WTC11 (cell line): ENCODE measurements at regions not wholly inside any gene's neighbourhood (a gene's known extent, or its start where the extent isn't known, plus 50 kb on each side); places are given as distances from the start of the nearest gene placed in this dataset.

ENCODE experiments used
- ATAC-seq: fragments of 200-7000 bp; cut with Tn5 transposase; 2 replicates; pipeline ENCODE4 v1.10.0; 2021; ENCODE audit warnings: mild to moderate bottlenecking, moderate library complexity
- CTCF ChIA-PET: fragments of 300-600 bp; sonication (Branson Sonifier 250); formaldehyde crosslinking; loops from one replicate; lab custom pipeline; 2021; ENCODE audit warnings: antibody characterized with exemption; lab: Charles Lee
- POLR2A ChIA-PET: fragments of 350-600 bp; sonication (Branson Sonifier 250); formaldehyde crosslinking; loops from one replicate; lab custom pipeline; 2021; ENCODE audit warnings: antibody characterized with exemption; lab: Charles Lee
- DNase-seq: peaks from one replicate; pipeline ENCODE4 v3.0.0; 2021; ENCODE audit warnings: low spot score
- H3K27ac Mint-ChIP-seq: 2 replicates; pipeline ENCODE4 v1.8.0; 2021; ENCODE audit warnings: mixed read lengths
- H3K27me3 Mint-ChIP-seq: 2 replicates; pipeline ENCODE4 v1.8.0; 2021; ENCODE audit warnings: low read depth, mild to moderate bottlenecking, moderate library complexity, mixed read lengths
- H3K36me3 Mint-ChIP-seq: 2 replicates; pipeline ENCODE4 v1.8.0; 2021; ENCODE audit warnings: mixed read lengths
- H3K4me1 Mint-ChIP-seq: 2 replicates; pipeline ENCODE4 v1.8.0; 2022; ENCODE audit warnings: mixed read lengths
- H3K4me3 Mint-ChIP-seq: 2 replicates; pipeline ENCODE4 v1.8.0; 2021; ENCODE audit warnings: mild to moderate bottlenecking, moderate library complexity, mixed read lengths
- H3K9me3 Mint-ChIP-seq: 2 replicates; pipeline ENCODE4 v1.8.0; 2021; ENCODE audit warnings: mixed read lengths
- ATF3 ChIP-seq: sonication (generic); formaldehyde crosslinking; conservative IDR thresholded peaks from 2 replicates; pipeline ENCODE4 v1.8.1; 2022; ENCODE audit warnings: mild to moderate bottlenecking, missing genetic modification reagents
- CREM ChIP-seq: sonication (generic); formaldehyde crosslinking; IDR thresholded peaks from 2 replicates; pipeline ENCODE4 v1.8.1; 2022; ENCODE audit warnings: mild to moderate bottlenecking, missing genetic modification reagents, moderate library complexity
- ERG ChIP-seq: fragments of 250-450 bp; sonication (Bioruptor Pico); IDR thresholded peaks from 2 replicates; pipeline ENCODE4 v1.8.0; 2021; ENCODE audit warnings: mild to moderate bottlenecking
- ESRRA ChIP-seq: sonication (generic); formaldehyde crosslinking; IDR thresholded peaks from 2 replicates; pipeline ENCODE4 v1.8.1; 2022; ENCODE audit warnings: mild to moderate bottlenecking, missing genetic modification reagents, borderline replicate concordance
- ETV6 ChIP-seq: sonication (generic); formaldehyde crosslinking; IDR thresholded peaks from 2 replicates; pipeline ENCODE4 v1.8.1; 2022; ENCODE audit warnings: mild to moderate bottlenecking, missing genetic modification reagents
- FOXP1 ChIP-seq: sonication (generic); formaldehyde crosslinking; IDR thresholded peaks from 2 replicates; pipeline ENCODE4 v1.8.0; 2022; ENCODE audit warnings: missing genetic modification reagents, mild to moderate bottlenecking, moderate library complexity, borderline replicate concordance
- GABPB1 ChIP-seq: sonication (generic); formaldehyde crosslinking; IDR thresholded peaks from 2 replicates; pipeline ENCODE4 v1.8.1; 2023; ENCODE audit warnings: mild to moderate bottlenecking, missing genetic modification reagents
- GRHL2 ChIP-seq: fragments of 250-450 bp; sonication (Bioruptor Pico); IDR thresholded peaks from 2 replicates; pipeline ENCODE4 v1.8.0; 2022; ENCODE audit warnings: mild to moderate bottlenecking, moderate library complexity; ENCODE audit not compliant: insufficient replicate concordance, severe bottlenecking
- GTF2I ChIP-seq: fragments of 250-450 bp; sonication (Bioruptor Pico); conservative IDR thresholded peaks from 2 replicates; pipeline ENCODE4 v1.4.0; 2021; ENCODE audit warnings: mild to moderate bottlenecking
- HMGXB4 ChIP-seq: sonication (generic); formaldehyde crosslinking; IDR thresholded peaks from 2 replicates; pipeline ENCODE4 v1.8.1; 2023; ENCODE audit warnings: mild to moderate bottlenecking, moderate library complexity, missing genetic modification reagents
- JAZF1 ChIP-seq: fragments of 250-450 bp; sonication (Bioruptor Pico); IDR thresholded peaks from 2 replicates; pipeline ENCODE4 v1.9.0; 2021; ENCODE audit warnings: moderate library complexity, mild to moderate bottlenecking, inconsistent platforms
- MXD4 ChIP-seq: fragments of 250-450 bp; sonication (Bioruptor Pico); IDR thresholded peaks from 2 replicates; pipeline ENCODE4 v1.8.0; 2021; ENCODE audit warnings: mild to moderate bottlenecking, moderate library complexity, borderline replicate concordance
- MYBL2 ChIP-seq: sonication (generic); formaldehyde crosslinking; IDR thresholded peaks from 2 replicates; pipeline ENCODE4 v1.8.1; 2023; ENCODE audit warnings: mild to moderate bottlenecking, moderate library complexity, missing genetic modification reagents
- NR1H2 ChIP-seq: sonication (generic); formaldehyde crosslinking; IDR thresholded peaks from 2 replicates; pipeline ENCODE4 v1.9.0; 2021; ENCODE audit warnings: mild to moderate bottlenecking, moderate library complexity, missing genetic modification reagents
- NR3C1 ChIP-seq: sonication (generic); formaldehyde crosslinking; conservative IDR thresholded peaks from 2 replicates; pipeline ENCODE4 v1.8.1; 2023; ENCODE audit warnings: low read depth, mild to moderate bottlenecking, missing genetic modification reagents
- PRRX2 ChIP-seq: fragments of 250-450 bp; sonication (Bioruptor Pico); IDR thresholded peaks from 2 replicates; pipeline ENCODE4 v1.8.0; 2021; ENCODE audit warnings: mild to moderate bottlenecking
- RORB ChIP-seq: fragments of 250-450 bp; sonication (Bioruptor Pico); IDR thresholded peaks from 2 replicates; pipeline ENCODE4 v1.9.0; 2021; ENCODE audit warnings: mild to moderate bottlenecking
- SMAD3 ChIP-seq: sonication (generic); formaldehyde crosslinking; IDR thresholded peaks from 2 replicates; pipeline ENCODE4 v1.8.0; 2022; ENCODE audit warnings: missing genetic modification reagents, mild to moderate bottlenecking, borderline replicate concordance
- SMAD4 ChIP-seq: sonication (generic); formaldehyde crosslinking; IDR thresholded peaks from 2 replicates; pipeline ENCODE4 v1.8.0; 2022; ENCODE audit warnings: mild to moderate bottlenecking, missing genetic modification reagents
- TP53 ChIP-seq: sonication (generic); formaldehyde crosslinking; IDR thresholded peaks from 2 replicates; pipeline ENCODE4 v1.8.1; 2023; ENCODE audit warnings: mild to moderate bottlenecking, missing genetic modification reagents
- ZNF219 ChIP-seq: sonication (generic); formaldehyde crosslinking; IDR thresholded peaks from 2 replicates; pipeline ENCODE4 v1.8.0; 2023; ENCODE audit warnings: missing genetic modification reagents, mild to moderate bottlenecking, borderline replicate concordance
- ZNF317 ChIP-seq: sonication (generic); formaldehyde crosslinking; IDR thresholded peaks from 2 replicates; pipeline ENCODE4 v1.8.1; 2023; ENCODE audit warnings: low read depth, mild to moderate bottlenecking, moderate library complexity, missing genetic modification reagents, borderline replicate concordance
- ZNF396 ChIP-seq: fragments of 250-450 bp; sonication (Bioruptor Pico); IDR thresholded peaks from 2 replicates; pipeline ENCODE4 v1.8.0; 2021; ENCODE audit warnings: mild to moderate bottlenecking, moderate library complexity, borderline replicate concordance
- ZNF425 ChIP-seq: fragments of 250-450 bp; sonication (Bioruptor Pico); conservative IDR thresholded peaks from 2 replicates; pipeline ENCODE4 v1.9.0; 2021; ENCODE audit warnings: mild to moderate bottlenecking
- TF ChIP-seq, protein P1 (sequence below): sonication (generic); formaldehyde crosslinking; IDR thresholded peaks from 2 replicates; pipeline ENCODE4 v1.8.1; 2023; ENCODE audit warnings: mild to moderate bottlenecking, missing genetic modification reagents
- TF ChIP-seq, protein P2 (sequence below): sonication (generic); formaldehyde crosslinking; IDR thresholded peaks from 2 replicates; pipeline ENCODE4 v1.8.1; 2022; ENCODE audit warnings: mild to moderate bottlenecking, missing genetic modification reagents, moderate library complexity, borderline replicate concordance
- TF ChIP-seq, protein P3 (sequence below): sonication (generic); formaldehyde crosslinking; conservative IDR thresholded peaks from 2 replicates; pipeline ENCODE4 v1.8.1; 2023; ENCODE audit warnings: mild to moderate bottlenecking, low read depth, missing genetic modification reagents, moderate library complexity

DNA sequence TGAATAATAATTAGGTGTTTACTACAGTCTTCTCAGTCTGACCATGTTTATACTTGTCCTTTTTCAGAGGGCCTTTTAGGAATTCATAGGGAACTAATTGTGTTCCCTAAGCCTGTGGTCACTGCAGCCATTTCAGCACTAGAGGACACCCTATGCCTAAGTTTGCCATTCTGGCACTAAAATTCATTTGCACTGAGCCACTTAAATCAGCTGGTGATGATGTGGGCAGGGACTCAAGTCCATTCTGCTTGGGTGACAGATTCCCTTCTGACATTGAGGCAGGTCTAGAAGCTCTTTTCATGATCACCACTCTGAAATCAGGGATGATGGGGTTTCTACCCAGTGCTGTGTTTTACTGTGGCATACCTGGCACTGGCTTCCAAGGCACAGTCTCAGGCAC, 1178.9 kb upstream of the DIAPH2 start:
- CTCF ChIA-PET: interaction anchor here (0.6 to 1.4 kb wide), 3 partner anchors 187 to 259 kb away, joined by 3 to 5 read pairs (median 3); no protein-coding TSS in a partner anchor
- peak; percentile 87 for ATAC-seq
- TF ChIP-seq NR1H2 (CRISPR knock-in tag) (no peak), ESRRA (CRISPR knock-in tag) (no peak), CREM (CRISPR knock-in tag) (no peak), ETV6 (CRISPR knock-in tag) (no peak), GABPB1 (CRISPR knock-in tag) (no peak), RORB (CRISPR knock-in tag) (no peak), ERG (no peak), GRHL2 (CRISPR knock-in tag) (no peak), ZNF219 (CRISPR knock-in tag) (no peak), ATF3 (no peak), NR3C1 (CRISPR knock-in tag) (no peak), SMAD4 (no peak), FOXP1 (no peak), MYBL2 (no peak)
- TF ChIP-seq, protein P1, sequence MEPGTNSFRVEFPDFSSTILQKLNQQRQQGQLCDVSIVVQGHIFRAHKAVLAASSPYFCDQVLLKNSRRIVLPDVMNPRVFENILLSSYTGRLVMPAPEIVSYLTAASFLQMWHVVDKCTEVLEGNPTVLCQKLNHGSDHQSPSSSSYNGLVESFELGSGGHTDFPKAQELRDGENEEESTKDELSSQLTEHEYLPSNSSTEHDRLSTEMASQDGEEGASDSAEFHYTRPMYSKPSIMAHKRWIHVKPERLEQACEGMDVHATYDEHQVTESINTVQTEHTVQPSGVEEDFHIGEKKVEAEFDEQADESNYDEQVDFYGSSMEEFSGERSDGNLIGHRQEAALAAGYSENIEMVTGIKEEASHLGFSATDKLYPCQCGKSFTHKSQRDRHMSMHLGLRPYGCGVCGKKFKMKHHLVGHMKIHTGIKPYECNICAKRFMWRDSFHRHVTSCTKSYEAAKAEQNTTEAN: no peak
- TF ChIP-seq, protein P2, sequence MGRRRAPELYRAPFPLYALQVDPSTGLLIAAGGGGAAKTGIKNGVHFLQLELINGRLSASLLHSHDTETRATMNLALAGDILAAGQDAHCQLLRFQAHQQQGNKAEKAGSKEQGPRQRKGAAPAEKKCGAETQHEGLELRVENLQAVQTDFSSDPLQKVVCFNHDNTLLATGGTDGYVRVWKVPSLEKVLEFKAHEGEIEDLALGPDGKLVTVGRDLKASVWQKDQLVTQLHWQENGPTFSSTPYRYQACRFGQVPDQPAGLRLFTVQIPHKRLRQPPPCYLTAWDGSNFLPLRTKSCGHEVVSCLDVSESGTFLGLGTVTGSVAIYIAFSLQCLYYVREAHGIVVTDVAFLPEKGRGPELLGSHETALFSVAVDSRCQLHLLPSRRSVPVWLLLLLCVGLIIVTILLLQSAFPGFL (CRISPR knock-in tag): no peak
- TF ChIP-seq, protein P3, sequence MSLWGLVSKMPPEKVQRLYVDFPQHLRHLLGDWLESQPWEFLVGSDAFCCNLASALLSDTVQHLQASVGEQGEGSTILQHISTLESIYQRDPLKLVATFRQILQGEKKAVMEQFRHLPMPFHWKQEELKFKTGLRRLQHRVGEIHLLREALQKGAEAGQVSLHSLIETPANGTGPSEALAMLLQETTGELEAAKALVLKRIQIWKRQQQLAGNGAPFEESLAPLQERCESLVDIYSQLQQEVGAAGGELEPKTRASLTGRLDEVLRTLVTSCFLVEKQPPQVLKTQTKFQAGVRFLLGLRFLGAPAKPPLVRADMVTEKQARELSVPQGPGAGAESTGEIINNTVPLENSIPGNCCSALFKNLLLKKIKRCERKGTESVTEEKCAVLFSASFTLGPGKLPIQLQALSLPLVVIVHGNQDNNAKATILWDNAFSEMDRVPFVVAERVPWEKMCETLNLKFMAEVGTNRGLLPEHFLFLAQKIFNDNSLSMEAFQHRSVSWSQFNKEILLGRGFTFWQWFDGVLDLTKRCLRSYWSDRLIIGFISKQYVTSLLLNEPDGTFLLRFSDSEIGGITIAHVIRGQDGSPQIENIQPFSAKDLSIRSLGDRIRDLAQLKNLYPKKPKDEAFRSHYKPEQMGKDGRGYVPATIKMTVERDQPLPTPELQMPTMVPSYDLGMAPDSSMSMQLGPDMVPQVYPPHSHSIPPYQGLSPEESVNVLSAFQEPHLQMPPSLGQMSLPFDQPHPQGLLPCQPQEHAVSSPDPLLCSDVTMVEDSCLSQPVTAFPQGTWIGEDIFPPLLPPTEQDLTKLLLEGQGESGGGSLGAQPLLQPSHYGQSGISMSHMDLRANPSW (CRISPR knock-in tag): no peak
- Mint-ChIP-seq H3K36me3 (no peaks in the 10 kb centered on the region), H3K27me3 (peaks cover 4% of the 10 kb centered on the region; the same call in 1 of the 2 replicates), H3K27ac (no peak overlapping the region), H3K4me1 (peaks cover 9% of the 10 kb centered on the region), H3K9me3 (no peaks in the 10 kb centered on the region), H3K4me3 (no peak overlapping the region)
- POLR2A ChIA-PET: no interaction called here
- DNase-seq: no peak

- DNase-seq: no peak
- POLR2A ChIA-PET: no interaction called here
- H3K36me3 Mint-ChIP-seq: no peaks in the 10 kb centered on the region
- H3K27me3 Mint-ChIP-seq: peaks cover 3% of the 10 kb centered on the region; the same call in 1 of the 2 replicates
- H3K4me1 Mint-ChIP-seq: peaks cover 9% of the 10 kb centered on the region
- H3K27ac Mint-ChIP-seq: no peak overlapping the region
- no peaks in the 10 kb centered on the region for H3K9me3 Mint-ChIP-seq
- CTCF ChIA-PET: no interaction called here
- ATAC-seq: no peak
- H3K4me3 Mint-ChIP-seq: no peak overlapping the region
- TF ChIP-seq PRRX2 (CRISPR knock-in tag) (no peak), GTF2I (CRISPR knock-in tag) (no peak), JAZF1 (no peak), MXD4 (CRISPR knock-in tag) (no peak), ZNF425 (no peak), ZNF396 (CRISPR knock-in tag) (no peak), SMAD3 (no peak), ZNF317 (no peak), TP53 (CRISPR knock-in tag) (no peak), HMGXB4 (CRISPR knock-in tag) (no peak)
Measured at GRCh38 chrX:95509474-95509873, 1175.2 kb upstream of the DIAPH2 start.
